Germinal center (tissue), 1 donor: ENCODE measurements at regions not wholly inside any gene's neighbourhood (a gene's known extent, or its start where the extent isn't known, plus 50 kb on each side); places are given as distances from the start of the nearest gene placed in this dataset.
"Not testable (repeated sequence)": the region's sequence is repeated elsewhere in the genome, so short reads cannot be mapped to it uniquely, and the experiment has no call there.

ENCODE experiments used
- DNase-seq: peaks from one replicate; pipeline ENCODE4 v3.0.0; 2012; ENCODE audit warnings: mixed read lengths, low spot score

DNA sequence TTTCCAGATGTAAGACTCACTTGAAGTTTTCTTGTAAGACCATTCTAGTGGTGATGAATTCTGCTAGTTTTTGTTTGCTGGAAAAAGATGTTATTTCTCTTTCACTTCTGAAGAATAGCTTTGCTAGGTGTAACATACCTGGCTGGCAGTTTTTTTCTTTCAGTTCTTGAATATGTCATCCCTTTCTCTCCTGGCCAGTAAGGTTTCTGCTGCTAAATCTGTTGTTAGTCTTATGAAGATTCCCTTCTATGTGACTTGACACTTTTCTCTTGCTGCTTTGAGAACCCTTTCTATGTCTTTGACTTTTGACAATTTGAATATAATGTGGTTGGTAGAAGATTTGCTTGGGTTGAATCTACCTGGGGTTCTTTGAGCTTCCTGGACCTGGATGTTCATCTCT lies 314.7 kb upstream of the NOX3 start:
- DNase-seq, result no peak

DNA sequence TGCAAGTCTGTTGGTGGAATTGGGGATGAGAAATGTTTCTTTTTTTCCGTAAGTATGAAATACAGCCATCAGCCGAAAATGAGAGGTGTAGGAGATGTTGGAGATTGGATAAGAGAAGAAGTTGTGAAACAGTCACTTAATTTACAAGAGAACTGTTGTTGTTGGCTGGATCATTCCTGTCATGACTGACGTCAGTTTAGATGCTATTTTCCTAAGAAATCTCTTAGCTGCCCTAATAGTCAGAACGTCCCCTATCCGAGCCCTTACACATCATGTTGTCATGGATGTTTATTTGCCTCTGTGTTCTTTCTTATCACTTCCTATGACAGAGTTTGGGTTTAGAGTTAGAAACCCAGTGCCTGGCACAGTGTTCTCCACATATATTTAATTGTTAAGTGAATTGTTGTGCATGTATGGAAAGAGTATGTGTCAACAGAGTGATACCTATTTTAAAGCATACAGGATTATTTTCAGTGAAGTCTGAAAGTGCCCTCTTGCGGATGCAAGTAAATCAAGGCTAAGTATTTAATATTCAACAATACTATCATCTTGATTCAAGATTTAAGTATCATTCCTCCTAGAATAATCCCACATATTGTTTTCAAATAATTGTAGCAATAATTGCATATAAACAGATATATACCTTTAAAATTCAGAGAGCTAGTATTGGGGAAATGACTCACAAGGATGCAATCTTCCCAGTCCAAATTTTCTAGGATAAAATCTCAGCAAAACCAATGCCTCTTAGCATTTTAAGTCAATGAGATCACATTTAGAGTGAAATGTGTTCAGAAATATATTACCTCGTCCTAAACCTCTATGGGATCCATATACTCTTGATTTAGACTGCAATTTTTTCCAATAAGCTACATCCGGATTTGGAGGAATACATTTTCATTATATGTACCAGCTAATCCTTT lies 309.9 kb upstream of the NOX3 start:
- DNase-seq, result no peak

DNA sequence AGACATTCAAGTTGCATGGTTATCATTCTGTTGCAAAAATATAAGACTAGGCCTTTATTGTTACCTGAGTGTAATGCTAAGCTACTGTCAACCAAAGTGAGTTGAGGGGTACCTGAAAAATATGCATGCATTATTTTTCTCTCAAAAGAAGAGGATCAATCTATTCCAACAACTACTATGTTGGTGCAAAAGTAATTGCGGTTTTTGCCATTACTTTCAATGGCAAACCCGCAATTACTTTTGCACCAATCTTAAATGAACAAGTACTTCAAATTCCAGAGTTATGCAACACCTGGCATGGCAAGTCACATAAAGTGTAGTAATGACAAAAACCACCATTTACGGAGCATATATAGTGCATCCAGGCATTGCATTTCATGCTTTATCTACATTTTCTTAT lies 307.0 kb upstream of the NOX3 start:
- no peak for DNase-seq

DNA sequence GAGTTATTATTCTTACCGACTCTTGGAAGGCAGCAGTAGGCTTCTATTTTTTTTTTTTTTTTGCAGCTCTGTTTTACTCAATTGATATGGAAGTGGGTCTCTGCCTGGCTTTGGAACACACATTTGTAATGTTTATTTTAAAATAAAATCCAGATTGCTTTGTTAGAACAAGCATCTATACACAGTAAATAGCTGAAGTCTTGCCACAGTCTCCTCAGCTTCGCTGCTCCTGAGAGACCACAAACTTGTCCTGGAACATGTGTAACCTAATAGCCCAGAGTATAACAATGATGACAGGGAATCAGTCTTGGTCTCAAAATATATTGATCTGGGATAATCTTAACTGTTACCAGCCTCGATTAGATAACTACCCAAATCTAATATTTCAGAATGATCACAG lies 299.8 kb upstream of the NOX3 start:
- no peak for DNase-seq

GRCh38 chr6:155748778-155749177 lies 293.1 kb upstream of the NOX3 start:
- not testable (repeated sequence) for DNase-seq

DNA sequence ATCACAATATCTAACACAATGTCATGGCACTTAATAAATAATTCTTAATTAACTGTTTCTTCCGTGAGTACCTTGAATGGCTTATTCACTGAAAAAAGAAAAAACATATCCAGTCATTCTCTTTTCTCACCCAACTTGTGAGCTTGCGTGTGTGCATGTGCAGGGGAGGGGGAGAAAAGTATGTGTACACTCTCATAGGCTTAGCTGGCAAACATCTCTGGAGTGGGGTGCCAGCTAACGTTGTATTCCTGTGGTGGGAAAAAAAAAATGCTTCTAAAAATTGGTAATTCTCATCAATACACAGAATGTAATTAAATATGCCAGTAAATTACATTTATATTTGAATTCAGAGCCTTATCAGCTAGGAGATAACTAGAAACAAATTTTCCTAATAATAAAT lies 291.9 kb upstream of the NOX3 start:
- no peak for DNase-seq

DNA sequence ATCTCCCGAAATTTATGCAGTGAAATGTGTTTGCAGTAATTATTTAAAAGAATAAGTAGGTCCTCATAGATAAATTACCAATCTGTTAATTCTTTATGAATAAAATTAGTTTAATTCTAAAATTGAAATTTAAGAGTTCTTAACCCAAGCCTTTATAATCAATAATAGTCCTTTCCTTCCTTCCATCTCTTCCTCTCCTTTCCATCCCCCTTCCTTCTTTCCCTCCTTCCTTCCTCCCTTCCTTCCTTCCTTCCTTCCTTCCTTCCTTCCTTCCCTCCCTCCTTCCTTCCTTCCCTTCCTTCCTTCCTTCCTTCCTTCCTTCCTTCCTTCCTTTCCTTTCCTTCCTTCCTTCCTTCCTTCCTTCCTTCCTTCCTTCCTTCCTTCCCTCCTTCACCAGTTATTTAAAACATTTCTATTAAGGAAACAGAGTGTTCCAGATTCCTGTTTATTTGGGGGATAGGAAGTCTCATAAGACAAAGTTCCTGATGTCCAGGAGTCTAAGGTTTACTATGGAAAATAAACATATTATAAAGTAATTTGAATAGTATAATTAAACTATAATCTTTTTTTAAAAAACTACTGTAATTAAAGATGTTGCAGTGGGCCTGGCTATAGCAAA lies 285.3 kb upstream of the NOX3 start:
- DNase-seq, result no peak

GRCh38 chr6:155738602-155739105 lies 283.0 kb upstream of the NOX3 start:
- no peak for DNase-seq

DNA sequence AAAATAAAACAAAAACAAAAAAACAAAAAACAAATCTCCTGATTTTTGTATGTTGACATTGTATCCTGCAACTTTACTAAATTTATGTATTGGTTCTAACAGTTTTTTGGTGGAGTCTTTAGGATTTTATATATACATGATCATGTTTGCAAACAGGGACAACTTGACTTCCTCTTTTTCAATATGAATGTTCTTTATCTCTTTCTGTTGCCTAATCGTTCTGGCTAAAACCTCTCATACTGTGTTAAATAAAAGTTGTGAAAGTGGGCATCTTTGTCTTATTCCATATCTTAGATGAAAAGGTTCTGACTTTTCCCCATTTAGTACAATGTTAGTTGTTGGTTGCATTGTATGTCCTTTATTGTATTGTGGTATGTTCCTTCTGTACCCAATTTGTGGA lies 261.7 kb upstream of the NOX3 start:
- DNase-seq, result no peak

GRCh38 chr6:155710704-155711103 lies 255.1 kb upstream of the NOX3 start:
- no peak for DNase-seq

- no peak for DNase-seq
Observed at GRCh38 chr6:155709262-155709661, 253.6 kb upstream of the NOX3 start.

DNA sequence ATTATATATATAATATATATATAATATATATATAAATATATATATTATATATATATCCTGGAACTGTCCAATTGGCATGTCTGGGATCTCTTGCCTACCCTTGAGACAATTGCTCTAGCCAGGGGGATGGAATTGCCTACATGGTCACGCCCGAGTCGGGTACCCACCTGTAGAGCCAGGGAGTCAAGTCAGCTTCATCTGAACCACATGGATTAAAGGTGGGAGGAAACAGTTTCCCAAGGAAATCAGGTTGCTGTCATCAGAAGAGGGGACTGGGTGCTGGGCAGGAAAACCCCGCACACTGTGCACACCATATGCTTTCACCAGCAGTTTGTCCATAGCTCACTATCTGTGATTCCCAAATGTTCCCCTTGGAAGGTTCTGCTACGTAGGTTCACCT lies 252.5 kb upstream of the NOX3 start:
- no peak for DNase-seq

- no peak for DNase-seq
Observed at GRCh38 chr6:155706806-155707205, 251.2 kb upstream of the NOX3 start.

DNA sequence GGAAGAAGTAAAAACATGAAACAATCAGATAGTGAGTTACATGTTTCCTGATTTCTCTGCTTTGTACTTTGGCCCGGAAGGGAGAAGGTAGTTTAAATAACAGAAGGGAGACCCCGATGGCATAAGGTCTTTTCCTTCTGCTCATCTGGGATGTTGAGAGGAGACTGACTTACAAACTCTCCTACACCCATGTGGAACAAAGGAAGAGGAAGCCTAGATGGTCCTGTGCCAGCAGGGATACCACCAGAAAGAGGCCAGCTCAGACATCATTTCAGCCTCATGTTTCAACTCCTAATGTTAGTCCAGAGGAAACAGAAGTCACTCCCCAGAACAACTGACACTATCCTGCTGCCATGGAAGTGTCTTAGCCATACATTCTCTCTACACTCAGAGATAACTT lies 250.7 kb upstream of the NOX3 start:
- DNase-seq, result no peak

GRCh38 chr6:155701342-155701741 lies 245.7 kb upstream of the NOX3 start:
- DNase-seq, result no peak

DNA sequence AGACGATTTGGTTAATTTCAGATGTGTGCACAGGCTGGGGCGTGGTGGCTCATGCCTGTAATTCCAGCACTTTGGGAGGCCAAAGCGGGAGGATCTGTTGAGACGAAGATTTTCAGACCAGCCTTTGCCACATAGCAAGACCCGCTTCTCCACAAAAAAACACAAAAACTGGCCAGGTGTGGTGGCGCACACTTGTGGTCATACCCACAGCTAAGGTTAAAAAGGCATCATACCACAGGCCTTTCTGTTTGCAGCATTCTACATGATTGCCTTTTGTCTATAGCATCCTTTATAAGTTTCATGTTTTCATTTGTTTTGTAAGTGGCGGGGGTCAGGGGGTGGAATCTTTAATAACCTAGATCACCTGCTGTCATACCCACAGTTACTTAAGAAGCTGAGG lies 239.9 kb upstream of the NOX3 start:
- no peak for DNase-seq

DNA sequence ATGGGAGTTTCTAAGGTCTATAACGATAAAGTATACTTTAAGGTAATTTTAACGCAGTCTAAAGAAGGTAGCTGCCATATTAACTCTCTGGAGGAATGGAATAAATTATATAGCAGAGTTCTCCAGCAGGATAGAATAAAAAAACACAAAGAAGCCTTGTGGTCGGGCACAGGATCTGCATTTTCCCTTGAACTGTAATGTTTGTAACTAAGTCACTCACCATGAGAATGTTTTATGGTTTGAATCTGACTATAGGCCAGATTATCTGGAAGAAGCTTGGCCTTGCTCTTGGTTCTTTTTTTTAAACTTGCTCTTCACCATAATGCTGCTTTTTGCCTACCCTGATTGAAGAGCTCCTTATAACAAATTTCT lies 238.8 kb upstream of the NOX3 start:
- DNase-seq, result no peak

DNA sequence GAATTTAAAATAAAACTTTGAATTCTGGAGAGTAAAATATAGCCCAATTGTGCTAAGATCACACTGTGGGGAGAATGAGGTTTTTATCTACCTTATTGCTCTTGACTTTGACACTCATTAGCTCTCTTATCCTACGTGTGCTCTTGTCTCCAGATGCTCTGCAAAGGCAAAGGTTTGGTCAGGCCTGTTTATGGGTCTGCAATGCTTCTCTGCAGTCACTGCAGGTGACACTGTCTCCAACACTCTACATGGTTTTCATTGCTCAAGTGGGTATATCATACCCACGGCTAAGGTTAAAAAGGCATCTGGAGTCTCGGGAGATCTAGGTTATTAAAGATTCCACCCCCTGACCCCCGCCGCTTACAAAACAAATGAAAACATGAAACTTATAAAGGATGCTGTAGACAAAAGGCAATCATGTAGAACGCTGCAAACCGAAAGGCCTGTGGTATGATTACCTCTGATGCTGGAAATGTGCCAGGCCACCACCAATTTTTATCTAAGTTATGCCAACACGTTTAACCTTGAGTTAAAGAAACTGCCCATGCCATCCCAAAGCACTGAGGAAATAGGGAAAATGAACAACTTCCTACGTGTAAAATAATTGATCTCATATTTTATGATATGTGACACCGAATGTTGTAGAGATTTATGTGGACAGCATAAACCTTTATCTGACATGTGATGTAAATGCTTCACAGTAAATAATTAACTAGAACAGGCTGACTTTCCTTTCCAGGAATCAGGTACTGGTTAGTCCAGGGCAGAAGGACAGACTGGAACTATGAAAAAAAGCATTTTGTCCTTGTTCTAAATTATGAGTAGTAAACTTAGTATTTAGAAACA lies 238.2 kb upstream of the NOX3 start:
- no peak for DNase-seq

GRCh38 chr6:155690820-155691219 lies 235.2 kb upstream of the NOX3 start:
- DNase-seq, result no peak

GRCh38 chr6:155687645-155688044 lies 232.0 kb upstream of the NOX3 start:
- no peak for DNase-seq

DNA sequence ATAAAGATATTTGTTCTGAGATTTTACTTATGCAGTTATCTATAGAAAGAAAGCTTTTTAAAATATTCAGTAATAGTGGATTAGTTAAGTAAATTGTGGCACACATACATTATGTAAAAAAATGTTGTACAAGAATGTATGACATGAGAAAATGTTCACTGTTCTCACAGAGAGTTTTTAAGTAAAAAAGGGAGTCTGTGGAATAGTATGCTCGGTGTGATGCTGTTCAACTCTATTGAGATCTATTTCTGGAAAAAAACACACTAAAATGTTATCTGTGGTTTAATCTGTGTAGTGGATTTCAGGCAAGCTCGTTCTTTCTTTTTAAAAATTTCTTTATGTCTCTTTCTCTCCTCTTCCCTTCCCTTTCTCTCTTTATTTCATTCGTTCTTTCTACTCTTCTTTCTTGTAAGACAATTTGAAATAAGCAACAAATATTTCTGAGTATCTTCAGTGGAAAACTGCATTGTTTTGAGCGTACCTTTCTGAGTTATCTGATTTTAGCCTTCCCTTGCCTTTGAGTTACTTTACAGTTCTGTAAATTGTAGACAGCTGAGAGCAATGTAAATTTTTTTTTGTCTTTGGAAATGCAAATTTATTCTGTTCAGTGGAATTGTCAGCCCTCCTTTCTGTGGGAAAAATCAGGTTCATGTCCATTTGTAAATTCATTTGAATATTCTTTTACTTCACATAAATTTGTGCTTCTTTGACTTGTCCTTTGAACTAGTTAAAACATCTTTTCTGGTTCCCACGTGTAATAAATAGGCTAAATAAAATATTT lies 229.0 kb upstream of the NOX3 start:
- no peak for DNase-seq

DNA sequence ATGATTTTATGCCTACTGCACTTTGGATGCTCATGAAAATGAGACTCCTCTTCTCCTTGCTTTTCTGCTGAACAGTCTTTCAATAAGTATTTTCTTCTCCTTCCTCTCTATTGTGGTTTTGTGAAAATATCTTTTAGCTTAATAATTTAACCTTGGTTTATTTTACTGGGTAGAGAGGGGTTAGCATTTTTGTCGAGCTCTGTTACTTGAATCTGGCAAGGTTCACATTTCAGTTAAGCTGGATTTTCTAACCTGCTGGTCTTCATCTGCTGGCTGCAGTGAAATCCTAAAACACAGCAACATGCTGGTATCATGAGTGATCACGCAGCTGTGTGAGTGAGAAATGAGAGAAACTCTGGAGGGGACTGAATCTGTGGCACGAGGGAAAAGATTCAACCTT lies 222.7 kb upstream of the NOX3 start:
- no peak for DNase-seq
